C4-2B (cell line): ENCODE measurements at regions not wholly inside any gene's neighbourhood (a gene's known extent, or its start where the extent isn't known, plus 50 kb on each side); places are given as distances from the start of the nearest gene placed in this dataset.

Experiments
- H3K27ac ChIP-seq: fragments of 450-650 bp; 2 replicates; pipeline ENCODE4 v1.5.1; 2017
- ZFX ChIP-seq: fragments of 450-650 bp; IDR thresholded peaks from 2 replicates; pipeline ENCODE4 v1.6.1; 2017
- TF ChIP-seq, protein P1 (sequence below): fragments of 450-650 bp; conservative IDR thresholded peaks from 2 replicates; pipeline ENCODE4 v1.5.1; 2017; ENCODE audit warnings: mild to moderate bottlenecking

DNA sequence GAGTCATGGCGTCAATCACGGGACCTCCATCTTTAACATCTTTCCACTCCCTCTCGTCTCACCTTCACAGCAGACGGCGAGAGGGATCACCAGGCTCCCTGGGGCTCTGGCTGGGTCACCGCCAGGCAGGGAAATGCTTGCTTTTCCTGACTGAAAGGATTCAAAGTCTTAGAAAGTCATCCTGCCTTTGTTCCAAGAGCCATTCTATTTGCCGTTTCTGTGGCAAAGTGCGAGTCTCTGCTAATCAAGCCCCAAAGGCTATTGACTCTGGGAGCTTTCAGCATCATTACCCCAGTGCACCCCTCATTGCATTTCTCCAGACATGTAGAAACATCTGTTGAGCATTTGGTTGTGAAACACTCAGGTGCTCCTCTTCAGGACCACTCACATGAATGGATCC is 69.6 kb downstream of the GSC start:
- no peak overlapping the region for H3K27ac ChIP-seq
- TF ChIP-seq, protein P1, sequence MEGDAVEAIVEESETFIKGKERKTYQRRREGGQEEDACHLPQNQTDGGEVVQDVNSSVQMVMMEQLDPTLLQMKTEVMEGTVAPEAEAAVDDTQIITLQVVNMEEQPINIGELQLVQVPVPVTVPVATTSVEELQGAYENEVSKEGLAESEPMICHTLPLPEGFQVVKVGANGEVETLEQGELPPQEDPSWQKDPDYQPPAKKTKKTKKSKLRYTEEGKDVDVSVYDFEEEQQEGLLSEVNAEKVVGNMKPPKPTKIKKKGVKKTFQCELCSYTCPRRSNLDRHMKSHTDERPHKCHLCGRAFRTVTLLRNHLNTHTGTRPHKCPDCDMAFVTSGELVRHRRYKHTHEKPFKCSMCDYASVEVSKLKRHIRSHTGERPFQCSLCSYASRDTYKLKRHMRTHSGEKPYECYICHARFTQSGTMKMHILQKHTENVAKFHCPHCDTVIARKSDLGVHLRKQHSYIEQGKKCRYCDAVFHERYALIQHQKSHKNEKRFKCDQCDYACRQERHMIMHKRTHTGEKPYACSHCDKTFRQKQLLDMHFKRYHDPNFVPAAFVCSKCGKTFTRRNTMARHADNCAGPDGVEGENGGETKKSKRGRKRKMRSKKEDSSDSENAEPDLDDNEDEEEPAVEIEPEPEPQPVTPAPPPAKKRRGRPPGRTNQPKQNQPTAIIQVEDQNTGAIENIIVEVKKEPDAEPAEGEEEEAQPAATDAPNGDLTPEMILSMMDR, result no peak
- no peak for TF ChIP-seq ZFX

DNA sequence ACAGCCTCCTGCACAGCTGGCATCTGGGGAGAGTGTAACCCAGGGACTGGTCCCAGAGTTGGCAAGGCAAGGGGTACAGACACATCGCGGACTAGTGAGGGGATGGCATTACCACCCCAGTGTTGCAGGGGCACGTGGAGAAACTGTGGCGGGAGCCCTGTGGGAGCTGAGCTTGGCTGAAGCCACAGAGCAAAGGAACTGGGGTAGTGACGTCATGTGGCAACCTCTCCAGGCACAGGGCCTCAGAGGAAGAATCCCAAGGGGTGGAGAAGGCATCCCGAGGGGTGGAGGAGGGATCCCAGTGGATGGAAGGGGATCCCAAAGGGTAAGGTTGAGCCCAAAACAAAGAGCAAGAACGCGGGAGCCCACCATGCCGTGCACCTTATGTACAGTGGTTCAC is 70.1 kb downstream of the GSC start:
- TF ChIP-seq, protein P1, result no peak
- no peak for TF ChIP-seq ZFX
- no peak overlapping the region for H3K27ac ChIP-seq

DNA sequence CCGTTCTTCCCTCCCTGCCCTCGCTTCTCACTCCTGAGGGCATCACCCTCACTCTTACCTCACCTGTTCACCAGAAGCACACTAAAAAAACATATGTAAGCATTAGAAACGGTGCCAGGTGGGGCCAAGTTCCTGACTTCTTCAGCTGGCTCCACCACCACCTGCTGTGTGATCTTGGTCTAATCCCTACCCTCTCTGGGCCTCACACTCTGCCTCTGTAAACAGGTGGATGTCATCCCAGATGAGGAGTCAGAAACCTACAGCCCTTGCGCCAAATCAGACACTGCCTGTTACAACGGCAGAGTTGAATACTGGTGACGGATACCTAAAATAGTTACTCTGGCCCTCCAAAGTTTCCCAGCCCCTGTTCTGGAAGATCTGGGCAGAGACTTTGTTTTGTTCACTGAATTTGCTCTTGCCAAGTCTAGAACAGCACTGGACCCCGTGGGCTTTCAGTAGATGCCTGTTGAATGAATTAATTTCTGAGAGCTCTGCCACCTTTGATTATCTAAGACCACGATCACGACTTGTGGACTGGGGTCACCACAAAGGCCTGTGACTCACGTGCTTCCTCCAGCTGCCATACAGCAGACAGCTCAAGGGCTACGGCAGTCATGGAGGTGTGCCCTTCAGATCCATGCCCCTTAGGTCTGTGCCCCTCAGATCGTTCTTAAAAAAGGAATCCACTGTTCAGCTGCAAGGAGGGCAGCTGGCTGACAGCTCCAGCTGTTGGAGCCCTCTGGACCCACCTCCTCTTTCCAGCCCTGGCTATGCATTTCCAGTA is 71.9 kb downstream of the GSC start:
- TF ChIP-seq, protein P1, result no peak
- TF ChIP-seq ZFX, result no peak
- H3K27ac ChIP-seq, result no peak overlapping the region

DNA sequence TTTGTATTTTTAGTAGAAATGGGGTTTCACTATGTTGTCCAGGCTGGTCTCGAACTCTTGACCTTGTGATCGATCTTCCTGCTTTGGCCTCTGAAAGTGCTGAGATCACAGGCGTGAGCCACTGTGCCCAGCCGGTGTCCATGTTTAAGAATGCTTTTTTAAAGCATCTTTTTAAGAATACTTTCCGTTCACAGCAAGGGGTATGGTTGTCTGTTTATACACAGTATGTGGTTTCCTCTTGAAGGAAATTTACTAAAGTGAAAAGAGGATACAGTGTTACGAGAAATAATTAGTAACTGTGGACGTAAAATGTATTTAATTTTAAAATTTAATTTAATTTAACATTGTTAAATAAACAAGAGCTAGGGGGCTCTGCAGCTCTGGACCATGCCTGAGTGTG is 73.4 kb downstream of the GSC start:
- TF ChIP-seq, protein P1, result no peak
- TF ChIP-seq ZFX, result no peak

DNA sequence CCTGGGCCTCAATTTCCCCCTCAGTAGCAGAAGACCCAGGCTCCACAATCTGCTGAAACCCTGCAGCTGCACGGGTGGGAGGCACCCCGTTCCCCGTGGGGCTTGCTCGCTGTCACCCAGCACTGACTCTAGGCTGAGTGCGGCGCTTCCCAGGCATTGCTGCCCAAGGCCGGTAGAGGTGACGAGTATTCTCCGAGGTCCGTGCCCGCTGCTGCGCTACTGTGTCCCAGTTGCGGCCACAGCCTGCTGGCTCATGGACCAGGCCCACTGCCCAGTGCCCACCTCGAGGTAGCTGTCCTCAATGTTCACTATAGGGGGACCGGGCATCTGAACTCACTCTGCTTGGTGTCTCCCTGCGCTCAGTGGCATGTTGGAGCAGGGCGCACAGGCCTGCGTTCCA is 74.7 kb downstream of the GSC start:
- no peak overlapping the region for H3K27ac ChIP-seq
- TF ChIP-seq, protein P1, result no peak
- TF ChIP-seq ZFX, result no peak

More for the DNA sequence above, 73.4 kb downstream of the GSC start:
- no peak overlapping the region for H3K27ac ChIP-seq

DNA sequence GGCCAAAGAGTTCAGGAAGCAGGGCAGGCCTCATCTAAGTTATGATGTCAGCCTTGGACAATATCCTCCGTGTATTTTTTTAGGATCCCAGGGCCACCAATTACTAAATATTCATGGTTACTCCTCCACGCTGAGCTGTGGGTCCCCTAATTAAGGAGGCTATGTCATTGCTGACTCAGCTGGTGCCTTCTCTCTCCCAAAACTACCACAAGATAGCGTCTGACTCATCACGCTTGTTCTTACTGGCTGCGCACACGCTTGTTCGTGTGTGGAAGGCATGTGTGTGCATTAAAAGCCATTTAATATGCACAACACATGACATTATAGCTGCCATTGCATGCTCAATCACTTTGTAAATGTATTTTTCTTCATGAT is 78.3 kb downstream of the GSC start:
- H3K27ac ChIP-seq, result no peak overlapping the region
- TF ChIP-seq, protein P1, result no peak
- no peak for TF ChIP-seq ZFX

DNA sequence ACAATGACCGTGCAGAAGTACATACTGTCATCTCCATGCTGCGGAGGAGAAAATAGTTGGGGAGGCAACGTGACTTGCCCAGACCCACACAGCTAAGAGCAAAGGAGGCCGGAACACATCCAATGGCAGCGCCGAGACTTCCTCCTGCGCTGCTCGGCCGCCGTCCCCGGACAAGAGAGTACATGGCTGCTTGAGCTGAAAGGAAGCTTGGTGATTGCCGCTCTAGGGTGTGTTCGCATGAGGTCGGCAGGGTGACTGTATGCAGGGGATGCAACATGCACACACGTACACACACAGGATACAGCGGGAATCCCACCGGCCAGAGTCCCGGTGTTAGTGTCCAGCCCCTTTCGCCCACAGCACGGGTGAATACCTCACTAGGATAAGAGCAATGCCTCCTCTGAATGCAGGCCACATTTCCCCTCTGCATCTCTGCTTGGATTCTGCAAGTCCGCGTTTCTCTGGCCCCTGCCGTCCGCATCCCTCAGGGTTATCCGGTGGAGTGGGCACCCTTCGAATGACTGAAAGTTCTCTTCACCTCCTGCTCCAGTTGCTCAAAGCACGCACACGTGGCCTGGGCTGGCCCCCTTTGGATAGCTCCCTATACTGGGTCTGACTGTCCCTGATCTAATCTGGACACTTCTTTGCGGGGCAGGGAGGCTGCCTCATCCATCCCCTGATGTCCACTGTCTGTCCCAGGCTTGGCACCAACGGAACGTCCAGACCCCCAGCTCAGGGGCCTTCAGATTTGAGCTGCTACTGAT is 78.8 kb downstream of the GSC start:
- TF ChIP-seq, protein P1, result no peak
- TF ChIP-seq ZFX, result no peak
- H3K27ac ChIP-seq, result no peak overlapping the region
